Keratinocyte (primary cell): ENCODE measurements at regions not wholly inside any gene's neighbourhood (a gene's known extent, or its start where the extent isn't known, plus 50 kb on each side); places are given as distances from the start of the nearest gene placed in this dataset.

ENCODE experiments used
- DNase-seq: peaks from one replicate; pipeline ENCODE4 v3.0.0-alpha.2; 2011; ENCODE audit warnings: low read depth, missing footprints, low spot score
- FAIRE-seq: peaks from 2 replicates; lab custom pipeline; 2011; peaks lifted over from hg19 to GRCh38; lab: Jason Lieb, UNC
- H2AFZ ChIP-seq: 2 replicates; pipeline ENCODE4 v1.6.0; 2012; ENCODE audit warnings: low read length, control low read depth, inconsistent platforms; ENCODE audit not compliant: control insufficient read depth
- H3K27ac ChIP-seq: 2 replicates; pipeline ENCODE4 v1.5.1; 2011; ENCODE audit warnings: low read length; ENCODE audit not compliant: control insufficient read depth, insufficient read depth
- H3K27me3 ChIP-seq: 3 replicates; pipeline ENCODE4 v1.6.0; 2011; ENCODE audit warnings: low read length; ENCODE audit not compliant: control insufficient read depth, insufficient read depth; ENCODE audit errors: extremely low read depth
- H3K36me3 ChIP-seq, 2 experiments: 2 replicates in 1 of 2; 3 replicates in 1 of 2; pipeline ENCODE4 v1.5.1; 2011; ENCODE audit warnings: low read length in 2 of 2, mild to moderate bottlenecking in 1 of 2; ENCODE audit not compliant: control insufficient read depth in 2 of 2, insufficient read depth in 2 of 2; ENCODE audit errors: extremely low read depth in 1 of 2
- H3K4me1 ChIP-seq: 3 replicates; pipeline ENCODE4 v1.5.1; 2011; ENCODE audit warnings: low read length; ENCODE audit not compliant: control insufficient read depth, insufficient read depth; ENCODE audit errors: extremely low read depth
- H3K4me2 ChIP-seq: 3 replicates; pipeline ENCODE4 v1.6.0; 2011; ENCODE audit warnings: low read depth, low read length; ENCODE audit not compliant: control insufficient read depth, insufficient read depth; ENCODE audit errors: extremely low read depth
- H3K4me3 ChIP-seq, 3 experiments: fragments of 200-600 bp in 1 of 3; sonication (generic) in 1 of 3; 2 replicates in 2 of 3; 3 replicates in 1 of 3; pipeline ENCODE4 v1.5.1; 2011 to 2016; ENCODE audit warnings: low read length in 3 of 3, mild to moderate bottlenecking in 3 of 3, control low read depth in 2 of 3, inconsistent platforms in 1 of 3, low read depth in 1 of 3, mixed read lengths in 1 of 3, mixed run types in 1 of 3, moderate library complexity in 1 of 3; ENCODE audit not compliant: control insufficient read depth in 2 of 3, insufficient read depth in 2 of 3; ENCODE audit errors: extremely low read depth in 1 of 3
- H3K79me2 ChIP-seq: 2 replicates; pipeline ENCODE4 v1.6.0; 2012; ENCODE audit warnings: low read length; ENCODE audit not compliant: control insufficient read depth, insufficient read depth
- H3K9ac ChIP-seq: 3 replicates; pipeline ENCODE4 v1.6.0; 2011; ENCODE audit warnings: low read length; ENCODE audit not compliant: control insufficient read depth, insufficient read depth; ENCODE audit errors: extremely low read depth
- H3K9me1 ChIP-seq: 3 replicates; pipeline ENCODE4 v1.6.0; 2011; ENCODE audit warnings: low read length; ENCODE audit not compliant: control insufficient read depth, insufficient read depth; ENCODE audit errors: extremely low read depth
- H3K9me3 ChIP-seq: 2 replicates; pipeline ENCODE4 v1.5.1; 2012; ENCODE audit warnings: low read depth, low read length; ENCODE audit not compliant: control insufficient read depth
- H4K20me1 ChIP-seq: 3 replicates; pipeline ENCODE4 v1.6.0; 2011; ENCODE audit warnings: low read length; ENCODE audit not compliant: control insufficient read depth, insufficient read depth; ENCODE audit errors: extremely low read depth
- CTCF ChIP-seq, 3 experiments: IDR thresholded peaks in 1 of 3; conservative IDR thresholded peaks in 1 of 3; optimal IDR thresholded peaks in 1 of 3; 2 replicates in 2 of 3; 3 replicates in 1 of 3; pipeline versions ENCODE3 to v1.5.1; 2011; ENCODE audit warnings: low read length in 3 of 3, mild to moderate bottlenecking in 3 of 3, moderate library complexity in 2 of 3, control low read depth in 1 of 3, inconsistent platforms in 1 of 3; ENCODE audit not compliant: insufficient read depth in 2 of 3; ENCODE audit errors: extremely low read depth in 1 of 3
- EZH2 ChIP-seq: IDR thresholded peaks from one replicate; pipeline ENCODE4 v1.6.1; 2012; ENCODE audit warnings: inconsistent platforms, mild to moderate bottlenecking, low read length, moderate library complexity
- dilution Hi-C: fragments of 300-500 bp; cut with MboI; formaldehyde crosslinking; loops from one replicate; pipeline ENCODE4 v1.7.0; 2020; ENCODE audit warnings: low sequenced_read_pairs; ENCODE audit not compliant: extremely low pct_ligation_motif_present

DNA sequence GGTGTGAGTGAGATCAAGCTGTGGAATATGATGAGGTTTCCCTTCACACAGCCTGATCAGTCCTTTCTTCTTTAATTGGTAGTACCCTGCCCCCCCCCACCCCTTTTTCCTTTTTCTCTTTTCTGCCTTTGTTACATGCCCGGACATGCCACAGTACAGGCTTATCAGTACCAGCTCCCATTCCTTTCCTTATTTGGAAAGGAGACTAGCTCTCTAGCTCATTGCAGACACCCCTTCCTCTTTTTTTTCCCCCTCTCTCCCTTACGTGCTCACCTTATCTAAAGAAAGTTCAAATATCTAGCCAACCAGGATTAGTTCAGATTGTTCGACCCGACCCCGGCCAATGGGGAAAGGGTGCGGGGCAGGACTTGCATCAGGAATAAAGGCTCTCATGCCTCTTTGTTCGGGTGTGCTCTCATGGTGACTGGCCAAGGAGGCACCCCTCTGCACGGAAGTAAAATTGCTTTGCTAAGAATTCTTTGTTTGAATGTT is 230.4 kb downstream of the ACTR3B start:
- no peak overlapping the region for H3K4me2 ChIP-seq

DNA sequence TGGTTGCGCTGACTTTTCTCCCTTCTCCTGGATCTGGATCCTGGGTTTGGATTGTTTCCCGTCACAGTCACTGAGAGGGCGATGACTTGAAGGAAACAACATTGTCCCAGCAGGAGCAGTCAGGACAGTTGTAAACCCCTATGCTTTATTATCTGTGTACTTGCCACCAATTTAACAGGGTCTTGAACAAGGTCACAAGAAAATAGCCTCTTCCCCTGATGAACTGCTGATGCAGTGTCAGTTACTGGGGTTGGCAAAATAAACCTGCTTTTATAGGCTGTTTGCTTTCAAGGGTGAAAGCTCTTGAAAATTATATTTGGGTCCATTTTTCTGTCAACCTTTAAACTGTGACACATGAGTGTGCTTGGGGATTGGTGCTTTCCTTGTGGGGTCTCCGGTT is 238.9 kb downstream of the ACTR3B start:
- dilution Hi-C loops, result no loop called here
- no peak for TF ChIP-seq CTCF (optimal IDR thresholded peaks at IDR 0.05 in 1 of 3, IDR thresholded peaks at IDR 0.05 in 1 of 3, conservative IDR thresholded peaks at IDR 0.05 in 1 of 3; ENCODE audit: extremely low read depth in 1 of 3, insufficient read depth in 2 of 3, low read length in 3 of 3)
- no peak for TF ChIP-seq EZH2
- Histone ChIP-seq H4K20me1 (no peaks in the 10 kb centered on the region), H3K27me3 (no peaks in the 10 kb centered on the region), H3K79me2 (no peaks in the 10 kb centered on the region), H3K4me2 (no peak overlapping the region), H3K4me1 (no peaks in the 10 kb centered on the region), H3K4me3 (no peak overlapping the region), H3K9me1 (no peaks in the 10 kb centered on the region), H3K9me3 (no peaks in the 10 kb centered on the region), H2AFZ (no peak overlapping the region), H3K9ac (no peak overlapping the region), H3K36me3 (no peaks in the 10 kb centered on the region), H3K27ac (no peak overlapping the region)
- FAIRE-seq, result no peak
- DNase-seq, result no peak

More for the DNA sequence above, 230.4 kb downstream of the ACTR3B start:
- H2AFZ ChIP-seq, result peak overlapping the region; percentile 54
- no peak overlapping the region for H3K27ac ChIP-seq
- H3K36me3 ChIP-seq, result no peaks in the 10 kb centered on the region
- H3K9me1 ChIP-seq, result no peaks in the 10 kb centered on the region
- H3K4me3 ChIP-seq, result no peak overlapping the region
- H3K9ac ChIP-seq, result no peak overlapping the region
- peaks cover 2% of the 10 kb centered on the region for H3K4me1 ChIP-seq
- H3K9me3 ChIP-seq, result no peaks in the 10 kb centered on the region
- no peak for DNase-seq
- TF ChIP-seq EZH2, result no peak
- TF ChIP-seq CTCF (optimal IDR thresholded peaks at IDR 0.05 in 1 of 3, IDR thresholded peaks at IDR 0.05 in 1 of 3, conservative IDR thresholded peaks at IDR 0.05 in 1 of 3; ENCODE audit: extremely low read depth in 1 of 3, insufficient read depth in 2 of 3, low read length in 3 of 3), result no peak
- no peak for FAIRE-seq
- no peaks in the 10 kb centered on the region for H3K79me2 ChIP-seq
- no peaks in the 10 kb centered on the region for H3K27me3 ChIP-seq
- no peaks in the 10 kb centered on the region for H4K20me1 ChIP-seq
- dilution Hi-C loops, result no loop called here
